Neuronal stem cell (in vitro differentiated cells): ENCODE measurements at regions not wholly inside any gene's neighbourhood (a gene's known extent, or its start where the extent isn't known, plus 50 kb on each side); places are given as distances from the start of the nearest gene placed in this dataset.
A peak's percentile ranks its signal among the peaks of the same experiment; 100 is the strongest.

Source experiments
- DNase-seq: peaks from one replicate; pipeline ENCODE4 v3.0.0-alpha.2; 2013; ENCODE audit warnings: low spot score
- H2AFZ ChIP-seq: one replicate; pipeline ENCODE4 v1.6.1; 2013; ENCODE audit warnings: mild to moderate bottlenecking, low read length, inconsistent platforms
- H2AK5ac ChIP-seq: 2 replicates; pipeline ENCODE4 v1.6.1; 2013; ENCODE audit warnings: low read depth, mild to moderate bottlenecking, inconsistent platforms, low read length, moderate library complexity, mixed read lengths
- H2BK120ac ChIP-seq: 2 replicates; pipeline ENCODE4 v1.6.1; 2013; ENCODE audit warnings: low read depth, mild to moderate bottlenecking, inconsistent platforms, low read length, moderate library complexity, mixed read lengths
- H2BK12ac ChIP-seq: one replicate; pipeline ENCODE4 v1.6.1; 2013; ENCODE audit warnings: low read length, inconsistent platforms
- H2BK15ac ChIP-seq: 2 replicates; pipeline ENCODE4 v1.6.1; 2013; ENCODE audit warnings: mild to moderate bottlenecking, low read length, inconsistent platforms, mixed read lengths
- H2BK5ac ChIP-seq: one replicate; pipeline ENCODE4 v1.6.1; 2013; ENCODE audit warnings: inconsistent platforms, mild to moderate bottlenecking, low read length, moderate library complexity
- H3K14ac ChIP-seq: one replicate; pipeline ENCODE4 v1.6.1; 2013; ENCODE audit warnings: low read length, inconsistent platforms
- H3K18ac ChIP-seq: 2 replicates; pipeline ENCODE4 v1.6.1; 2013; ENCODE audit warnings: low read length, inconsistent platforms
- H3K23ac ChIP-seq: 2 replicates; pipeline ENCODE4 v1.6.1; 2013; ENCODE audit warnings: low read depth, mild to moderate bottlenecking, mixed read lengths, low read length, inconsistent platforms; ENCODE audit not compliant: poor library complexity
- H3K27ac ChIP-seq: replicated peaks from 3 replicates; pipeline ENCODE4 v1.5.1; 2013; ENCODE audit warnings: low read length, inconsistent platforms
- H3K27me3 ChIP-seq, 3 experiments: 2 replicates each; pipeline ENCODE4 v1.6.1; 2013; ENCODE audit warnings: low read length in 3 of 3, mild to moderate bottlenecking in 2 of 3, inconsistent platforms in 1 of 3, low read depth in 1 of 3, mixed read lengths in 1 of 3, moderate library complexity in 1 of 3; ENCODE audit not compliant: control insufficient read depth in 3 of 3, insufficient read depth in 3 of 3
- H3K36me3 ChIP-seq, 2 donors: replicated peaks in 1 of 2; 2 replicates each; pipeline ENCODE4 v1.6.1; 2013; ENCODE audit warnings: low read length in 2 of 2; ENCODE audit not compliant: control insufficient read depth in 2 of 2, insufficient read depth in 2 of 2
- H3K4ac ChIP-seq: 2 replicates; pipeline ENCODE4 v1.6.1; 2013; ENCODE audit warnings: inconsistent platforms, mild to moderate bottlenecking, low read length, moderate library complexity
- H3K4me1 ChIP-seq, 2 donors: 1 replicate in 1 of 2; 2 replicates in 1 of 2; pipeline ENCODE4 v1.6.1; 2013; ENCODE audit warnings: low read length in 2 of 2, low read depth in 1 of 2; ENCODE audit not compliant: control insufficient read depth in 2 of 2, insufficient read depth in 1 of 2
- H3K4me2 ChIP-seq: one replicate; pipeline ENCODE4 v1.6.1; 2013; ENCODE audit warnings: mild to moderate bottlenecking, low read length, inconsistent platforms; ENCODE audit not compliant: insufficient read depth, poor library complexity, severe bottlenecking
- H3K4me3 ChIP-seq, 2 donors: 2 replicates each; pipeline ENCODE4 v1.5.1; 2013; ENCODE audit warnings: low read length in 2 of 2, mild to moderate bottlenecking in 2 of 2, inconsistent platforms in 1 of 2, moderate library complexity in 1 of 2
- H3K79me1 ChIP-seq: one replicate; pipeline ENCODE4 v1.6.1; 2013; ENCODE audit warnings: low read depth, mild to moderate bottlenecking, inconsistent platforms, low read length, moderate library complexity
- H3K9ac ChIP-seq: one replicate; pipeline ENCODE4 v1.6.1; 2013; ENCODE audit warnings: mild to moderate bottlenecking, low read depth, low read length, inconsistent platforms; ENCODE audit not compliant: poor library complexity
- H3K9me3 ChIP-seq, 2 donors: replicated peaks in 1 of 2; 2 replicates each; pipeline versions ENCODE3 to v1.6.1; 2013; ENCODE audit warnings: low read length in 2 of 2, mild to moderate bottlenecking in 2 of 2, inconsistent platforms in 1 of 2, low read depth in 1 of 2, mixed read lengths in 1 of 2, moderate library complexity in 1 of 2; ENCODE audit not compliant: control insufficient read depth in 2 of 2, insufficient read depth in 1 of 2
- H4K8ac ChIP-seq: one replicate; pipeline ENCODE4 v1.6.1; 2013; ENCODE audit warnings: low read depth, mild to moderate bottlenecking, inconsistent platforms, low read length, moderate library complexity
- H4K91ac ChIP-seq: one replicate; pipeline ENCODE4 v1.6.1; 2013; ENCODE audit warnings: low read length, low read depth, mild to moderate bottlenecking, inconsistent platforms; ENCODE audit not compliant: poor library complexity
- WGBS, 2 donors: extraction: QIAGEN DNeasy Blood & Tissue Kit; methylation state at CpG; one replicate each; pipeline ENCODE4 v1.1.7; 2013; ENCODE audit warnings: missing lambda C conversion rate in 2 of 2, mixed read lengths in 1 of 2; ENCODE audit not compliant: insufficient read length in 2 of 2, insufficient replicate concordance in 1 of 2; ENCODE audit errors: extremely low coverage in 2 of 2; 5-methylcytosine and 5-hydroxymethylcytosine counted together

DNA sequence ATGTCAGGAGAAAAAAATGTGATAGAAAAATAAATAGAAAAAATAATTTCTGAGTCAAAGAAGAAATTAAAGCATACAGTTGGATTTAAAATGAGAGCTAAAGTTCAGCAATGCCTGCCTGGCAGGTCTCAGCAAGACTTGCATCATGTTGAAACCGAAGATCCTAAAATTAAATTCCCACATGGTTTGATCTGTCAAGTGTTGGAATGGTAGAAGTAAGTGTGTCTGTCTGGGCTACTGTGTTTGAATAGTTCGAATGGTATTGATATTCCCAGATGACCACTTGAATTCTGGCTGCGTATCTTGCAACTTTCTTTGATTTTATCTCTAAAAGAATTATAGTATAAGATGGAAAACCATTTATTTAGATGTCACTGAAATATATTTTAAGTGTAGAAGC is 1349.6 kb downstream of the EPHA7 start:
- no peak overlapping the region for H3K4ac ChIP-seq
- H3K14ac ChIP-seq: no peak overlapping the region
- no peaks in the 10 kb centered on the region for H3K27me3 ChIP-seq
- H2BK5ac ChIP-seq: no peak overlapping the region
- no peak overlapping the region for H3K27ac ChIP-seq
- H3K9ac ChIP-seq: no peak overlapping the region
- WGBS, 2 donors: no CpG with 5 or more reads among the region's 3 CpGs
- no peak overlapping the region for H2BK12ac ChIP-seq
- H3K9me3 ChIP-seq: no peaks in the 10 kb centered on the region
- no peak overlapping the region for H4K8ac ChIP-seq
- H3K4me1 ChIP-seq: no peaks in the 10 kb centered on the region
- no peak overlapping the region for H3K18ac ChIP-seq
- H2AK5ac ChIP-seq: no peak overlapping the region
- H3K79me1 ChIP-seq: no peaks in the 10 kb centered on the region
- H2AFZ ChIP-seq: no peak overlapping the region
- H3K4me3 ChIP-seq: no peak overlapping the region
- H3K23ac ChIP-seq: no peak overlapping the region
- no peaks in the 10 kb centered on the region for H3K36me3 ChIP-seq
- H2BK15ac ChIP-seq: no peak overlapping the region
- no peak overlapping the region for H4K91ac ChIP-seq
- DNase-seq: no peak
- H3K4me2 ChIP-seq: no peak overlapping the region
- H2BK120ac ChIP-seq: no peak overlapping the region

- Histone ChIP-seq H3K14ac (no peak overlapping the region), H3K9ac (no peak overlapping the region), H3K9me3 (no peaks in the 10 kb centered on the region), H3K79me1 (no peaks in the 10 kb centered on the region), H3K27ac (no peak overlapping the region), H2BK15ac (no peak overlapping the region), H2BK5ac (no peak overlapping the region), H2AK5ac (no peak overlapping the region), H3K4me1 (peaks cover 0 to 4% of the 10 kb centered on the region in 2 donors), H3K36me3 (no peaks in the 10 kb centered on the region), H3K18ac (no peak overlapping the region), H3K4me2 (no peak overlapping the region), H4K8ac (no peak overlapping the region), H2BK120ac (no peak overlapping the region), H3K27me3 (no peaks in the 10 kb centered on the region), H3K4me3 (no peak overlapping the region), H4K91ac (no peak overlapping the region), H2BK12ac (no peak overlapping the region), H2AFZ (peak overlapping the region; percentile 17), H3K23ac (no peak overlapping the region), H3K4ac (no peak overlapping the region)
- no CpG with 5 or more reads among the region's 2 CpGs for WGBS, 2 donors
- no peak for DNase-seq
These were observed 1366.8 kb downstream of the EPHA7 start for GRCh38 chr6:92052513-92052912.

GRCh38 chr6:92050216-92050615 is 1369.1 kb downstream of the EPHA7 start:
- Histone ChIP-seq H3K36me3 (no peaks in the 10 kb centered on the region), H2BK120ac (no peak overlapping the region), H3K23ac (no peak overlapping the region), H3K27ac (no peak overlapping the region), H3K4me1 (peaks cover 0 to 4% of the 10 kb centered on the region in 2 donors), H2BK5ac (no peak overlapping the region), H3K14ac (no peak overlapping the region), H4K8ac (no peak overlapping the region), H2BK15ac (no peak overlapping the region), H2AFZ (no peak overlapping the region), H3K4ac (no peak overlapping the region), H3K9ac (no peak overlapping the region), H3K9me3 (no peaks in the 10 kb centered on the region), H3K18ac (no peak overlapping the region), H2AK5ac (no peak overlapping the region), H3K79me1 (no peaks in the 10 kb centered on the region), H4K91ac (no peak overlapping the region), H2BK12ac (no peak overlapping the region), H3K4me2 (no peak overlapping the region), H3K27me3 (no peaks in the 10 kb centered on the region), H3K4me3 (no peak overlapping the region)
- WGBS, 2 donors: no CpG with 5 or more reads among the region's 1 CpG
- DNase-seq: no peak

DNA sequence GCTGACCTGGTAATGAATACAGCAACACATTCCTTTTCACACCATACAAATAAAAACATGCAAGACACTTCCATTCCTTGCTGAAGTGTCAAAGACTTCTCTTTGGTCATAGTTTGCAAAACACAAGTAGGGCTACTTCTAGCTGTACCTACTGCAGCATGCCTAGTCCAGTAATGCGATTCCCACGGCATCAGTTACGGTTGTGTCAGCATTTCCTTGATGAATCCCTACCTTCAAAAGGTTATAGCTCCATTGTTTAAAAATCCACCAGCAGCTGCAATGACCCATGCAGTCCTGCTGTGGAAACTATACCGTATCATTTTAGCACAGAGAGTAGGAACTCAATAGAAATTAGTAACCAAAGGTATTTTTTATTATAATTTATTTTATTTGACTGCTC is 1371.5 kb downstream of the EPHA7 start:
- H3K14ac ChIP-seq: no peak overlapping the region
- H3K4me3 ChIP-seq: no peak overlapping the region
- H3K27ac ChIP-seq: no peak overlapping the region
- no peak for DNase-seq
- no peak overlapping the region for H2BK15ac ChIP-seq
- H3K9me3 ChIP-seq: no peaks in the 10 kb centered on the region
- no peak overlapping the region for H3K9ac ChIP-seq
- H3K23ac ChIP-seq: no peak overlapping the region
- H4K8ac ChIP-seq: no peak overlapping the region
- H3K4ac ChIP-seq: no peak overlapping the region
- H2BK120ac ChIP-seq: no peak overlapping the region
- no peak overlapping the region for H2AFZ ChIP-seq
- no peak overlapping the region for H3K4me2 ChIP-seq
- H3K18ac ChIP-seq: no peak overlapping the region
- H2AK5ac ChIP-seq: no peak overlapping the region
- no CpG with 5 or more reads among the region's 4 CpGs for WGBS, 2 donors
- H2BK12ac ChIP-seq: no peak overlapping the region
- H2BK5ac ChIP-seq: no peak overlapping the region
- no peak overlapping the region for H4K91ac ChIP-seq
- H3K36me3 ChIP-seq: no peaks in the 10 kb centered on the region
- peaks cover 0 to 4% of the 10 kb centered on the region in 2 donors for H3K4me1 ChIP-seq
- no peaks in the 10 kb centered on the region for H3K79me1 ChIP-seq
- no peaks in the 10 kb centered on the region for H3K27me3 ChIP-seq
